Cerebellar cortex (tissue), 1 donor: ENCODE measurements at regions not wholly inside any gene's neighbourhood (a gene's known extent, or its start where the extent isn't known, plus 50 kb on each side); places are given as distances from the start of the nearest gene placed in this dataset.

Experiments
- DNase-seq: peaks from one replicate; pipeline ENCODE4 v3.0.0-alpha.2; 2015; ENCODE audit warnings: low spot score

- DNase-seq: no peak
These were observed 50.3 kb upstream of the STX16 start for GRCh38 chr20:58600756-58601155.

- no peak for DNase-seq
These were observed 51.1 kb upstream of the STX16 start for GRCh38 chr20:58599966-58600365.

- peak; percentile 30 for DNase-seq
These were observed 52.7 kb upstream of the STX16 start for GRCh38 chr20:58598211-58599015.

- no peak for DNase-seq
These were observed 53.7 kb upstream of the STX16 start for GRCh38 chr20:58597249-58597891.

- DNase-seq: no peak
These were observed 54.3 kb upstream of the STX16 start for GRCh38 chr20:58596750-58597248.

- no peak for DNase-seq
These were observed 54.8 kb upstream of the STX16 start for GRCh38 chr20:58596244-58596643.

- no peak for DNase-seq
These were observed 55.9 kb upstream of the STX16 start for GRCh38 chr20:58595167-58595566.

GRCh38 chr20:58593880-58594638 lies 57.0 kb upstream of the STX16 start:
- DNase-seq: no peak

- DNase-seq: no peak
These were observed 58.9 kb upstream of the STX16 start for GRCh38 chr20:58592076-58592695.

GRCh38 chr20:58590679-58591473 lies 60.2 kb upstream of the STX16 start:
- DNase-seq: no peak

GRCh38 chr20:58587467-58587866 lies 63.6 kb upstream of the STX16 start:
- no peak for DNase-seq

GRCh38 chr20:58586565-58587093 lies 64.5 kb upstream of the STX16 start:
- DNase-seq: no peak

GRCh38 chr20:58585753-58586540 lies 65.1 kb upstream of the STX16 start:
- DNase-seq: no peak

GRCh38 chr20:58584881-58585752 lies 66.0 kb upstream of the STX16 start:
- no peak for DNase-seq

- no peak for DNase-seq
These were observed 66.8 kb upstream of the STX16 start for GRCh38 chr20:58584051-58584824.

GRCh38 chr20:58583586-58583985 lies 67.5 kb upstream of the STX16 start:
- DNase-seq: no peak

- no peak for DNase-seq
These were observed 67.9 kb upstream of the STX16 start for GRCh38 chr20:58583176-58583575.

GRCh38 chr20:58580474-58580835 lies 65.3 kb upstream of the APCDD1L start:
- no peak for DNase-seq
